H9 (cell line): ENCODE measurements at regions not wholly inside any gene's neighbourhood (a gene's known extent, or its start where the extent isn't known, plus 50 kb on each side); places are given as distances from the start of the nearest gene placed in this dataset.

ENCODE experiments used
- DNase-seq: peaks from one replicate; pipeline ENCODE4 v3.0.0-alpha.2; 2017
- H2AFZ ChIP-seq: one replicate; pipeline ENCODE4 v1.6.1; 2013; ENCODE audit warnings: mild to moderate bottlenecking, low read length, control low read depth, moderate library complexity
- H2AK5ac ChIP-seq: 2 replicates; pipeline ENCODE4 v1.6.1; 2013; ENCODE audit warnings: low read length, control low read depth, mixed read lengths; ENCODE audit not compliant: insufficient read length
- H2BK120ac ChIP-seq: one replicate; pipeline ENCODE4 v1.6.1; 2013; ENCODE audit warnings: low read depth, mild to moderate bottlenecking, low read length, control low read depth, inconsistent platforms; ENCODE audit not compliant: poor library complexity, severe bottlenecking
- H2BK12ac ChIP-seq: 2 replicates; pipeline ENCODE4 v1.6.1; 2013; ENCODE audit warnings: low read length, control low read depth, mixed read lengths, low read depth; ENCODE audit not compliant: insufficient read length
- H2BK15ac ChIP-seq: 2 replicates; pipeline ENCODE4 v1.6.1; 2013; ENCODE audit warnings: low read depth, low read length, control low read depth
- H2BK20ac ChIP-seq: one replicate; pipeline ENCODE4 v1.6.1; 2013; ENCODE audit warnings: low read depth, mild to moderate bottlenecking, low read length, control low read depth, inconsistent platforms; ENCODE audit not compliant: poor library complexity, severe bottlenecking
- H2BK5ac ChIP-seq: 2 replicates; pipeline ENCODE4 v1.6.1; 2013; ENCODE audit warnings: low read length, control low read depth, mixed read lengths; ENCODE audit not compliant: insufficient read length
- H3K14ac ChIP-seq: 2 replicates; pipeline ENCODE4 v1.6.1; 2013; ENCODE audit warnings: low read length, control low read depth; ENCODE audit not compliant: insufficient read depth
- H3K18ac ChIP-seq: 2 replicates; pipeline ENCODE4 v1.6.1; 2013; ENCODE audit warnings: low read depth, mild to moderate bottlenecking, mixed read lengths, low read length, control low read depth; ENCODE audit not compliant: insufficient read length
- H3K23ac ChIP-seq: 2 replicates; pipeline ENCODE4 v1.6.1; 2013; ENCODE audit warnings: low read length, control low read depth, mixed read lengths, low read depth; ENCODE audit not compliant: insufficient read length
- H3K23me2 ChIP-seq: 2 replicates; pipeline ENCODE4 v1.6.1; 2013; ENCODE audit warnings: low read depth, mild to moderate bottlenecking, mixed read lengths, low read length, control low read depth; ENCODE audit not compliant: insufficient read length, poor library complexity, severe bottlenecking
- H3K27ac ChIP-seq: 2 replicates; pipeline ENCODE4 v1.5.1; 2013; ENCODE audit warnings: low read length, control low read depth, mixed read lengths, low read depth; ENCODE audit not compliant: insufficient read length
- H3K27me3 ChIP-seq: 2 replicates; pipeline ENCODE4 v1.6.1; 2013; ENCODE audit warnings: low read length, control low read depth, inconsistent platforms; ENCODE audit not compliant: insufficient read depth
- H3K4ac ChIP-seq: 2 replicates; pipeline ENCODE4 v1.6.1; 2013; ENCODE audit warnings: low read depth, mild to moderate bottlenecking, control low read depth, inconsistent platforms, low read length, moderate library complexity
- H3K4me1 ChIP-seq: 2 replicates; pipeline ENCODE4 v1.6.1; 2013; ENCODE audit warnings: low read length, control low read depth, inconsistent platforms; ENCODE audit not compliant: insufficient read depth
- H3K4me2 ChIP-seq: 2 replicates; pipeline ENCODE4 v1.6.1; 2013; ENCODE audit warnings: low read length, control low read depth, mixed read lengths; ENCODE audit not compliant: insufficient read length, insufficient read depth
- H3K56ac ChIP-seq: 2 replicates; pipeline ENCODE4 v1.6.1; 2013; ENCODE audit warnings: low read depth, mild to moderate bottlenecking, mixed read lengths, low read length, control low read depth; ENCODE audit not compliant: insufficient read length
- H3K79me1 ChIP-seq: 2 replicates; pipeline ENCODE4 v1.6.1; 2013; ENCODE audit warnings: low read depth, mild to moderate bottlenecking, moderate library complexity, low read length, control low read depth, inconsistent platforms; ENCODE audit not compliant: insufficient read depth, poor library complexity, severe bottlenecking
- H3K79me2 ChIP-seq: 2 replicates; pipeline ENCODE4 v1.6.1; 2013; ENCODE audit warnings: low read length, control low read depth, inconsistent platforms; ENCODE audit not compliant: insufficient read depth
- H3K9ac ChIP-seq: 2 replicates; pipeline ENCODE4 v1.6.1; 2013; ENCODE audit warnings: low read length, control low read depth, mixed read lengths; ENCODE audit not compliant: insufficient read length; ENCODE audit errors: extremely low read depth
- H3K9me3 ChIP-seq: one replicate; pipeline ENCODE4 v1.6.1; 2013; ENCODE audit warnings: low read depth, low read length, inconsistent platforms; ENCODE audit not compliant: control insufficient read depth
- H3T11ph ChIP-seq: one replicate; pipeline ENCODE4 v1.6.1; 2013; ENCODE audit warnings: mild to moderate bottlenecking, low read length, control low read depth, inconsistent platforms
- H4K20me1 ChIP-seq: one replicate; pipeline ENCODE4 v1.6.1; 2013; ENCODE audit not compliant: control insufficient read depth, insufficient read length, insufficient read depth
- H4K5ac ChIP-seq: 2 replicates; pipeline ENCODE4 v1.6.1; 2013; ENCODE audit warnings: low read depth, mild to moderate bottlenecking, mixed read lengths, low read length, control low read depth; ENCODE audit not compliant: insufficient read length
- H4K8ac ChIP-seq: replicated peaks from 2 replicates; pipeline ENCODE4 v1.6.1; 2013; ENCODE audit warnings: low read length, control low read depth, mixed read lengths, low read depth; ENCODE audit not compliant: insufficient read length
- H4K91ac ChIP-seq: 2 replicates; pipeline ENCODE4 v1.6.1; 2013; ENCODE audit warnings: low read depth, mild to moderate bottlenecking, moderate library complexity, mixed read lengths, low read length, control low read depth; ENCODE audit not compliant: insufficient read length
- H3K27ac Mint-ChIP-seq, 3 experiments: 2 replicates in 2 of 3; 3 replicates in 1 of 3; pipeline ENCODE4 v1.8.0; 2020 to 2021; ENCODE audit warnings: mixed read lengths in 3 of 3, mild to moderate bottlenecking in 1 of 3, moderate library complexity in 1 of 3
- H3K27me3 Mint-ChIP-seq: 2 replicates; pipeline ENCODE4 v1.8.0; 2021; ENCODE audit warnings: low read depth, mild to moderate bottlenecking, moderate library complexity, mixed read lengths
- H3K36me3 Mint-ChIP-seq, 3 experiments: 2 replicates in 2 of 3; 3 replicates in 1 of 3; pipeline ENCODE4 v1.8.0; 2020 to 2021; ENCODE audit warnings: low read depth in 3 of 3, mixed read lengths in 3 of 3; ENCODE audit not compliant: insufficient read depth in 1 of 3
- H3K4me1 Mint-ChIP-seq, 2 experiments: 2 replicates each; pipeline ENCODE4 v1.8.0; 2020; ENCODE audit warnings: mixed read lengths in 2 of 2
- H3K4me3 Mint-ChIP-seq, 2 experiments: 2 replicates in 1 of 2; 3 replicates in 1 of 2; pipeline ENCODE4 v1.8.0; 2020 to 2021; ENCODE audit warnings: mild to moderate bottlenecking in 2 of 2, mixed read lengths in 2 of 2, moderate library complexity in 1 of 2
- H3K9me3 Mint-ChIP-seq, 2 experiments: 2 replicates in 1 of 2; 3 replicates in 1 of 2; pipeline ENCODE4 v1.8.0; 2020; ENCODE audit warnings: mild to moderate bottlenecking in 2 of 2, mixed read lengths in 2 of 2, moderate library complexity in 1 of 2
- CTCF ChIP-seq: fragments of 200-600 bp; sonication (generic); conservative IDR thresholded peaks from 3 replicates; pipeline ENCODE4 v1.8.0; 2021; ENCODE audit warnings: antibody characterized with exemption, mild to moderate bottlenecking
- whole genome bisulfite sequencing: extraction: QIAGEN DNeasy Blood & Tissue Kit; methylation state at CpG from one replicate; pipeline ENCODE4 v1.1.7; 2013; ENCODE audit warnings: missing lambda C conversion rate, low lambda C conversion rate, mixed read lengths; ENCODE audit not compliant: insufficient read length; ENCODE audit errors: extremely low coverage; 5-methylcytosine and 5-hydroxymethylcytosine counted together

- no peak overlapping the region for H3K56ac ChIP-seq
- H3K4me2 ChIP-seq = no peak overlapping the region
- TF ChIP-seq CTCF = no peak
- H3K27me3 ChIP-seq = no peaks in the 10 kb centered on the region
- no peak overlapping the region for H3K14ac ChIP-seq
- Mint-ChIP-seq H3K27me3 (peaks cover 16% of the 10 kb centered on the region), H3K27ac (no peak overlapping the region), H3K4me1 (peaks cover 9 to 10% of the 10 kb centered on the region in 2 experiments), H3K36me3 (no peaks in the 10 kb centered on the region), H3K9me3 (no peaks in the 10 kb centered on the region), H3K4me3 (no peak overlapping the region)
- no peak overlapping the region for H2AFZ ChIP-seq
- H3K4me1 ChIP-seq = no peaks in the 10 kb centered on the region; the same call in 1 of the 2 replicates
- no peaks in the 10 kb centered on the region for H3K79me1 ChIP-seq
- no peak overlapping the region for H4K5ac ChIP-seq
- H2BK12ac ChIP-seq = no peak overlapping the region
- H2BK120ac ChIP-seq = no peak overlapping the region
- no peak overlapping the region for H2AK5ac ChIP-seq
- no peaks in the 10 kb centered on the region for H3K79me2 ChIP-seq
- no peak overlapping the region for H3T11ph ChIP-seq
- no peaks in the 10 kb centered on the region for H4K20me1 ChIP-seq
- H3K9ac ChIP-seq = no peak overlapping the region
- DNase-seq = no peak
- H3K23me2 ChIP-seq = no peaks in the 10 kb centered on the region
- H2BK5ac ChIP-seq = no peak overlapping the region
- H2BK20ac ChIP-seq = no peak overlapping the region
- WGBS = no CpG with 5 or more reads among the region's 2 CpGs
- H3K23ac ChIP-seq = no peak overlapping the region
- H2BK15ac ChIP-seq = no peak overlapping the region
- no peak overlapping the region for H3K4ac ChIP-seq
- no peak overlapping the region for H3K27ac ChIP-seq
- H4K91ac ChIP-seq = no peak overlapping the region
- no peaks in the 10 kb centered on the region for H3K9me3 ChIP-seq
- H4K8ac ChIP-seq = no peak overlapping the region
- no peak overlapping the region for H3K18ac ChIP-seq
These were observed 168.6 kb downstream of the CARTPT start for GRCh38 chr5:71887680-71888079.
